ENCODE measurements at regions not wholly inside any gene's neighbourhood (a gene's known extent, or its start where the extent isn't known, plus 50 kb on each side); places are given as distances from the start of the nearest gene placed in this dataset.

DNA sequence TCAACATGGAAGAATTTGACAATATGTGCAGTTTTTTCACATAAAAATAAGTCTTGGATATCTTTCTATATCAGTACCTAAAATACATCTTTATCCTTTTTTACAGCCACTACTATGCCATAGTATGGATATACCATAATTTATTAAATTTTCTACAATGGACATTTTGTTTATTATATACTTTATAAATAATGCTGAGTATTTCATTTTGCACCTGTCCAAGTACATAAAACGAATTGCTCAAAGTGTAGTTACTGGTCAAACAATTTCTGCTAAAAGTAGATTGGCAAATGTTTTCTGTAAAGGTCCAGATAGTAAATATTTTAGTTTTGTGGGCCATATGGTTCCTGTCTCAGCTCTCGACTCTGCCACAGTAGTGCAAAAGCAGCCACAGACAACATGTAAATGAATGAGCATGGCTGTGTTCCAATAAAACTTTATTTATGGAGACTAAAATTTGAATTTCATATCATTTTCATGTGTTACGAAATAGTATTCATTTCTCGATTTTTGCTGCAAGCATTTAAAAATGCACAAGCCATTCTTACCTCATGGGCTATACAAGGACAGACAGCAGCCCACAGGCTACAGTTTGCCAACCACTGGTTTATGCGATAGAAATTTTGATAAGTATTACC, 96.9 kb upstream of the STEAP1B start:
- WGBS, 2 donors = 91 to 93% methylated on average over 5 of the region's 5 CpGs
- TF ChIP-seq, protein P1, sequence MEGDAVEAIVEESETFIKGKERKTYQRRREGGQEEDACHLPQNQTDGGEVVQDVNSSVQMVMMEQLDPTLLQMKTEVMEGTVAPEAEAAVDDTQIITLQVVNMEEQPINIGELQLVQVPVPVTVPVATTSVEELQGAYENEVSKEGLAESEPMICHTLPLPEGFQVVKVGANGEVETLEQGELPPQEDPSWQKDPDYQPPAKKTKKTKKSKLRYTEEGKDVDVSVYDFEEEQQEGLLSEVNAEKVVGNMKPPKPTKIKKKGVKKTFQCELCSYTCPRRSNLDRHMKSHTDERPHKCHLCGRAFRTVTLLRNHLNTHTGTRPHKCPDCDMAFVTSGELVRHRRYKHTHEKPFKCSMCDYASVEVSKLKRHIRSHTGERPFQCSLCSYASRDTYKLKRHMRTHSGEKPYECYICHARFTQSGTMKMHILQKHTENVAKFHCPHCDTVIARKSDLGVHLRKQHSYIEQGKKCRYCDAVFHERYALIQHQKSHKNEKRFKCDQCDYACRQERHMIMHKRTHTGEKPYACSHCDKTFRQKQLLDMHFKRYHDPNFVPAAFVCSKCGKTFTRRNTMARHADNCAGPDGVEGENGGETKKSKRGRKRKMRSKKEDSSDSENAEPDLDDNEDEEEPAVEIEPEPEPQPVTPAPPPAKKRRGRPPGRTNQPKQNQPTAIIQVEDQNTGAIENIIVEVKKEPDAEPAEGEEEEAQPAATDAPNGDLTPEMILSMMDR (IDR thresholded peaks at IDR 0.05) = no peak
- TF ChIP-seq POLR2A (IDR thresholded peaks at IDR 0.05) = no peak
- DNase-seq = no peak

GRCh38 chr7:22594020-22594419, 94.0 kb upstream of the STEAP1B start:
- 87 to 97% methylated on average over 2 of the region's 2 CpGs for WGBS, 2 donors
- H3K27ac ChIP-seq = no peak overlapping the region
- no peaks in the 10 kb centered on the region for H3K36me3 ChIP-seq (ENCODE audit: low read depth, missing control alignments)
- DNase-seq = no peak
- intact Hi-C loops (cut with DNase I; ENCODE audit: low total_unique reads) = no loop called here
- TF ChIP-seq, protein P1 (IDR thresholded peaks at IDR 0.05) = no peak
- TF ChIP-seq POLR2A (IDR thresholded peaks at IDR 0.05) = no peak
- H3K4me1 ChIP-seq = peaks cover 4% of the 10 kb centered on the region
- no peaks in the 10 kb centered on the region for H3K27me3 ChIP-seq
- H3K9me3 ChIP-seq = no peaks in the 10 kb centered on the region
- H3K4me3 ChIP-seq = no peak overlapping the region

More for the DNA sequence above, 96.9 kb upstream of the STEAP1B start:
- H3K27ac ChIP-seq = no peak overlapping the region
- H3K9me3 ChIP-seq = no peaks in the 10 kb centered on the region
- H3K36me3 ChIP-seq (ENCODE audit: low read depth, missing control alignments) = no peaks in the 10 kb centered on the region
- no peak overlapping the region for H3K4me3 ChIP-seq
- no peaks in the 10 kb centered on the region for H3K27me3 ChIP-seq
- intact Hi-C loops (cut with DNase I; ENCODE audit: low total_unique reads) = no loop called here
- H3K4me1 ChIP-seq = peaks cover 3% of the 10 kb centered on the region

DNA sequence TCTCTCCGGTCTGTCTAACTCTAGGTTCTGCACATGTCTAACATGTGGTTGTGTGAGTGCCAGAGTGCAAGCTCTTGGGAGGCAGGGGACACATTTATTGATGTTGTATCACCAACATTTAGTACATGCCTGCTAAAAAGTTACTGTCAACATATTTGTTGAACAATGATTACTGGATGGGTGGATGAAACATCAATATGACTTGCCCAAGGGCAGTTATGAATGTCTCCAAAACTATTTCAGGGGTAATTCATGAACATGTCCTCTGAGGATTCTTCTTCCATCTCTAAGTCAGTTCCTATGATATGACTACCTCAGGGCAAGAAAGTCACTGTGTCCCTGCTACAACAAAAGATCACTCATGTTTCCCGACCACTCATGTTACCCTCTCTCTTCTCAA, 91.3 kb upstream of the STEAP1B start:
- H3K27me3 ChIP-seq = no peaks in the 10 kb centered on the region
- intact Hi-C loops (cut with DNase I; ENCODE audit: low total_unique reads) = no loop called here

GRCh38 chr7:22589641-22590201, 89.7 kb upstream of the STEAP1B start:
- WGBS, 2 donors = 41% methylated on average over 10 of the region's 10 CpGs
- intact Hi-C loops (cut with DNase I; ENCODE audit: low total_unique reads) = no loop called here
- no peak for TF ChIP-seq POLR2A (IDR thresholded peaks at IDR 0.05)
- TF ChIP-seq, protein P1 (IDR thresholded peaks at IDR 0.05) = no peak
- H3K4me1 ChIP-seq = peaks cover 4% of the 10 kb centered on the region
- no peaks in the 10 kb centered on the region for H3K9me3 ChIP-seq
- peak; percentile 15 for DNase-seq
- no peaks in the 10 kb centered on the region for H3K36me3 ChIP-seq (ENCODE audit: low read depth, missing control alignments)
- peak overlapping the region in 1 of 2 donors; percentile 28 for H3K27ac ChIP-seq
- no peaks in the 10 kb centered on the region for H3K27me3 ChIP-seq
- no peak overlapping the region for H3K4me3 ChIP-seq

More for the DNA sequence above, 91.3 kb upstream of the STEAP1B start:
- DNase-seq = no peak
- no peak for TF ChIP-seq POLR2A (IDR thresholded peaks at IDR 0.05)
- TF ChIP-seq, protein P1 (IDR thresholded peaks at IDR 0.05) = no peak
- Histone ChIP-seq H3K4me3 (no peak overlapping the region), H3K9me3 (no peaks in the 10 kb centered on the region), H3K36me3 (ENCODE audit: low read depth, missing control alignments) (no peaks in the 10 kb centered on the region), H3K4me1 (peaks cover 4% of the 10 kb centered on the region), H3K27ac (no peak overlapping the region)
- WGBS, 2 donors = 93 to 95% methylated on average over 2 of the region's 2 CpGs

DNA sequence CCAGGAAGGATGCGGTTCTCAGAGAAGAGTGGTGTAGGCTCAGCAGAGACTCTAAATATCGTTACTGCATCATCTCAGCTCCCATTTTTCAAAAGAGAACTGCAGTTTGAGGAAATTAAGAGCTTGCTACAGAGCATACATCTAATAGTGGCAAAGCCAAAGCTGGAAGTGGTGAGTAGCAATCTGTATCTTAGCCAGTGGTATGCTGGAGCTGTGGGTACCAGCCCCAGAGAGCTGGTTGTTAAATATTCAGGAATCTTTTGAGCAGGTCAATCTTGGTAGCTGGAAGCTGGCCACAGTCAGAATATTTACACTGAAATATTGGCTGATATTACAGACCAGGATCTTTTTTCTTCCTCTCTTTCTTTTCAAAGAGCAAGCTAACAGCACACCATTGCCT, 88.4 kb upstream of the STEAP1B start:
- Histone ChIP-seq H3K27me3 (no peaks in the 10 kb centered on the region), H3K27ac (no peak overlapping the region), H3K4me3 (no peak overlapping the region), H3K4me1 (peaks cover 4% of the 10 kb centered on the region), H3K36me3 (ENCODE audit: low read depth, missing control alignments) (no peaks in the 10 kb centered on the region), H3K9me3 (no peaks in the 10 kb centered on the region)
- 89 to 93% methylated on average over 2 of the region's 2 CpGs for WGBS, 2 donors
- TF ChIP-seq POLR2A (IDR thresholded peaks at IDR 0.05) = no peak
- TF ChIP-seq, protein P1 (IDR thresholded peaks at IDR 0.05) = no peak
- intact Hi-C loops (cut with DNase I; ENCODE audit: low total_unique reads) = no loop called here
- no peak for DNase-seq
